Sigmoid colon (tissue), 4 donors: ENCODE measurements at regions not wholly inside any gene's neighbourhood (a gene's known extent, or its start where the extent isn't known, plus 50 kb on each side); places are given as distances from the start of the nearest gene placed in this dataset.

ENCODE experiments used
- CTCF ChIP-seq, 4 experiments: fragments of 450-650 bp in 3 of 4; fragments of 200-600 bp in 1 of 4; IDR thresholded peaks; one replicate each; pipeline ENCODE4 v1.5.1; 2016 to 2019; ENCODE audit warnings: antibody characterized with exemption in 4 of 4, mild to moderate bottlenecking in 3 of 4, moderate library complexity in 2 of 4
- EP300 ChIP-seq, 4 donors: sonication (generic); formaldehyde crosslinking; IDR thresholded peaks; one replicate each; pipeline ENCODE4 v1.6.1; 2017; ENCODE audit warnings: antibody characterized with exemption in 4 of 4

GRCh38 chr20:50248104-50248641 lies 57.5 kb downstream of the CEBPB start:
- no peak for TF ChIP-seq EP300 (IDR thresholded peaks at IDR 0.05)
- TF ChIP-seq CTCF (IDR thresholded peaks at IDR 0.05) = no peak
